ENCODE measurements at regions not wholly inside any gene's neighbourhood (a gene's known extent, or its start where the extent isn't known, plus 50 kb on each side); places are given as distances from the start of the nearest gene placed in this dataset.

DNA sequence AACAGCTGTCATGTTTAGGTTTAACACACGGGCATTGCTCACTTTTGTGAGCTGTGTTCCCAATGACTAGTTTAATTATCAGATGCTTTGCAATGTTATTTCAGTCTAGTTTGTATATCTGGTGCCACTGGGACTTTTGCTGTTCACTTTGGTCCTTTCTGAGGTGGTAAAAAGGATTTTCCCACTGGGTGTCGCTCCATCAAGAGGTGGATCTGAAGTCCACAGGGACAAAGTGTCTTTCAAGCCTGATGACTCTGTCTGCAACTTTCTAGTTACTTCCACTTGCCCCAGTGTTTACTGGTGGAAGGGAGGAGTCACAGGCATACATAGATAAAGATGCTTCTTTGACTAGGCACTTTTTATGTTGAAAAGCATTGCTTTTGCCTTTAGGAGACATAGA, 242.2 kb downstream of the HGF start:
- Histone ChIP-seq H3K4me1 (ENCODE audit: low read depth, poor library complexity, severe bottlenecking) (no peaks in the 10 kb centered on the region), H3K4me2 (no peak overlapping the region), H3K36me3 (ENCODE audit: insufficient read depth) (no peaks in the 10 kb centered on the region), H3K79me2 (ENCODE audit: insufficient read depth, low read depth) (no peaks in the 10 kb centered on the region), H3K27ac (no peak overlapping the region), H4K20me1 (ENCODE audit: insufficient read depth) (no peaks in the 10 kb centered on the region), H3K27me3 (ENCODE audit: insufficient read depth, low read depth) (no peaks in the 10 kb centered on the region), H3K9ac (no peak overlapping the region), H3K4me3 (IDR thresholded peaks at IDR 0.05; ENCODE audit: insufficient read depth, low read depth, low read length) (no peak overlapping the region), H2AFZ (ENCODE audit: low read depth) (no peak overlapping the region)
- TF ChIP-seq, protein P1, sequence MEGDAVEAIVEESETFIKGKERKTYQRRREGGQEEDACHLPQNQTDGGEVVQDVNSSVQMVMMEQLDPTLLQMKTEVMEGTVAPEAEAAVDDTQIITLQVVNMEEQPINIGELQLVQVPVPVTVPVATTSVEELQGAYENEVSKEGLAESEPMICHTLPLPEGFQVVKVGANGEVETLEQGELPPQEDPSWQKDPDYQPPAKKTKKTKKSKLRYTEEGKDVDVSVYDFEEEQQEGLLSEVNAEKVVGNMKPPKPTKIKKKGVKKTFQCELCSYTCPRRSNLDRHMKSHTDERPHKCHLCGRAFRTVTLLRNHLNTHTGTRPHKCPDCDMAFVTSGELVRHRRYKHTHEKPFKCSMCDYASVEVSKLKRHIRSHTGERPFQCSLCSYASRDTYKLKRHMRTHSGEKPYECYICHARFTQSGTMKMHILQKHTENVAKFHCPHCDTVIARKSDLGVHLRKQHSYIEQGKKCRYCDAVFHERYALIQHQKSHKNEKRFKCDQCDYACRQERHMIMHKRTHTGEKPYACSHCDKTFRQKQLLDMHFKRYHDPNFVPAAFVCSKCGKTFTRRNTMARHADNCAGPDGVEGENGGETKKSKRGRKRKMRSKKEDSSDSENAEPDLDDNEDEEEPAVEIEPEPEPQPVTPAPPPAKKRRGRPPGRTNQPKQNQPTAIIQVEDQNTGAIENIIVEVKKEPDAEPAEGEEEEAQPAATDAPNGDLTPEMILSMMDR (conservative IDR thresholded peaks at IDR 0.05; ENCODE audit: low read depth, low read length) = no peak

DNA sequence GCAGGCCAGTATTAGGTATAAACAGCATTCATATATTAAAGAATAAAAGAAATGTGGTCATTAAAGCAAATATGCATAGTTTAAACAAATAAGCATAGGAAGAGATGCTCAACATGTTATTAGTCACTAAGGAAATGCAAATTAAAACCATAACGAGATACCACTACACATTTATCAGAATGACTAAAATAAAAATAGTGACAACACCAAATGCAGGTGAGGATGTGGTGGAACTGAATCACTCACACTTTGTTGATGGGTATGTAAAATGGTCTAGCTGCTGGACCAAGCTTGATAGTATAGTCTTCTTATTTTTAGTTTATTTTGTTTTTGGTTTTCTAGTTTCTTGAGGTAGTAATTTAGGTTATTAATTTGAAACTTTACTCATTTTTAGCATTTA, 242.9 kb downstream of the HGF start:
- Histone ChIP-seq H3K27me3 (ENCODE audit: insufficient read depth, low read depth) (no peaks in the 10 kb centered on the region), H3K4me3 (IDR thresholded peaks at IDR 0.05; ENCODE audit: insufficient read depth, low read depth, low read length) (no peak overlapping the region), H3K36me3 (ENCODE audit: insufficient read depth) (no peaks in the 10 kb centered on the region), H3K4me1 (ENCODE audit: low read depth, poor library complexity, severe bottlenecking) (no peaks in the 10 kb centered on the region), H4K20me1 (ENCODE audit: insufficient read depth) (no peaks in the 10 kb centered on the region), H3K27ac (no peak overlapping the region), H3K9ac (no peak overlapping the region), H3K4me2 (no peak overlapping the region), H3K79me2 (ENCODE audit: insufficient read depth, low read depth) (no peaks in the 10 kb centered on the region), H2AFZ (ENCODE audit: low read depth) (no peak overlapping the region)
- TF ChIP-seq, protein P1 (conservative IDR thresholded peaks at IDR 0.05; ENCODE audit: low read depth, low read length) = no peak

DNA sequence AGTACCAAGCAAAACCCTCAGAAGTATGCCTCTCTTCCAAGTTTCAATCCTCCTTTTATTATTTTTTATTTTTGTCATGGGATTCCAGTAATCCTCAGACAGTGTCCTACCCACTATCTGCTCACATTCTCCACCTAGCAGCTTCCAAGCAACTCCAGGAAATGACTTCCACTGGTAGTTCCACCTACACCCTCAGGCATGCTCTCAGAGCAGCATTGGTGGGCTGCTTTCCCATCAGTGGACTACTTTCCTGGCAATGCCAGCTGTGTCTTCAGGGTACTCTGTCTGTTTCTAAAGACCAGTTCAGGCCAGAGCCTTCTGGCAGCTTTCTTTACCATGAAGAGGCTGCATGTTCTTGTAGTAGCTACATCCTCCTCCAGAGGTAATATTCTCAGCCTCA, 244.0 kb downstream of the HGF start:
- Histone ChIP-seq H3K9ac (no peak overlapping the region), H3K36me3 (ENCODE audit: insufficient read depth) (no peaks in the 10 kb centered on the region), H3K27ac (no peak overlapping the region), H3K4me2 (no peak overlapping the region), H3K4me1 (ENCODE audit: low read depth, poor library complexity, severe bottlenecking) (no peaks in the 10 kb centered on the region), H4K20me1 (ENCODE audit: insufficient read depth) (no peaks in the 10 kb centered on the region), H3K79me2 (ENCODE audit: insufficient read depth, low read depth) (no peaks in the 10 kb centered on the region), H3K4me3 (IDR thresholded peaks at IDR 0.05; ENCODE audit: insufficient read depth, low read depth, low read length) (no peak overlapping the region), H2AFZ (ENCODE audit: low read depth) (no peak overlapping the region), H3K27me3 (ENCODE audit: insufficient read depth, low read depth) (no peaks in the 10 kb centered on the region)
- TF ChIP-seq, protein P1 (conservative IDR thresholded peaks at IDR 0.05; ENCODE audit: low read depth, low read length) = no peak

DNA sequence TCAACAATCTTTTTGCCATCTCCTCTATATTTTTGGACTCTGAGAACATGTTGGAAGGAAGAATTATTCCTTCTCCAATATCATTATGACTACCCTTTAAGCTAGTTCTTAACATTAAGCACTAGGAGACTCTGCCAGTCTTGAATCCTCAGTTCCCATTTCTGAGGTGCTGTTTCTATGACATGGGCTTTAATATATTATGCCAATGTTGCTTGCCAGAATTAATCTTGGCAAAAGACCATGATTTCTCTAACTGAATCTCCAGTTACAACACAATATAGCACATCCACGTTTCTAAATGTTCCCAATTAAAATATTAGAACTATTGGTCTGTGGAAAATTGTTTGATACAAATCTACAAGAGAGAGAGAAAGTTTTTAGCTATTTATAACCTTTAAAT, 250.0 kb downstream of the HGF start:
- TF ChIP-seq, protein P1 (conservative IDR thresholded peaks at IDR 0.05; ENCODE audit: low read depth, low read length) = no peak
- no peak overlapping the region for H3K9ac ChIP-seq

More for the DNA sequence above, 250.0 kb downstream of the HGF start:
- Histone ChIP-seq H3K27me3 (ENCODE audit: insufficient read depth, low read depth) (no peaks in the 10 kb centered on the region), H3K79me2 (ENCODE audit: insufficient read depth, low read depth) (no peaks in the 10 kb centered on the region), H3K27ac (no peak overlapping the region), H3K36me3 (ENCODE audit: insufficient read depth) (no peaks in the 10 kb centered on the region; the same call in 1 of the 2 replicates), H4K20me1 (ENCODE audit: insufficient read depth) (no peaks in the 10 kb centered on the region), H3K4me3 (IDR thresholded peaks at IDR 0.05; ENCODE audit: insufficient read depth, low read depth, low read length) (no peak overlapping the region), H3K4me2 (no peak overlapping the region), H2AFZ (ENCODE audit: low read depth) (no peak overlapping the region), H3K4me1 (ENCODE audit: low read depth, poor library complexity, severe bottlenecking) (no peaks in the 10 kb centered on the region)

Measured in KMS-11 (cell line).